ENCODE measurements at regions not wholly inside any gene's neighbourhood (a gene's known extent, or its start where the extent isn't known, plus 50 kb on each side); places are given as distances from the start of the nearest gene placed in this dataset.

DNA sequence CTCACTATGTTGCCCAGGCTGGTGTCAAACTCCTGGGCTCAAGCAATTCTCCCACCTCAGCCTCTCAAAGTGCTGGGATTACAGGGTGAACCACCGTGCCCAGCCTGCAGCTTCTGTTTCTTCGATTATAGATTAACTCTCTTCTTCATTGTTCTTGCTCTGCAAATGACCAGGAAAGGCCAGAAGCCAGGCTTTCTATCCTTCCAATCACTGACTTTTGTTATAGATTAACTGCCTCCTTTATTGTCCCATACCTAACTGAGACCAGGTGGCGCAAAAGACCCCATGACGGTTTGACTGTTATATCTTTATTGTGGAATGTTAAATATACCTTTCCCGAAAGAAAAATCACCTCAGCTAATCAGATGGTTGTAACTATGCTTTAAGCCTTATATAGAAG, 196.9 kb downstream of the MREG start:
- no peaks in the 10 kb centered on the region for H3K79me2 ChIP-seq (ENCODE audit: control insufficient read depth, insufficient read depth, low read length)
- no peak overlapping the region for H3K27ac ChIP-seq (ENCODE audit: low read length in 2 of 2)
- ChIA-PET CTCF (no interaction called here), POLR2A (no interaction called here)
- ATAC-seq (ENCODE audit: low read depth) (no peak), DNase-seq (no peak)
- peaks cover 0 to 13% (median 5%) of the 10 kb centered on the region in 4 experiments for H3K27me3 ChIP-seq (replicated peaks in 1 of 4; ENCODE audit: control extremely low read depth in 1 of 4, control insufficient read depth in 3 of 4, insufficient read depth in 4 of 4, low read length in 3 of 4)
- peaks cover 15% of the 10 kb centered on the region for H3K4me1 Mint-ChIP-seq
- intact Hi-C loops (cut with micrococcal nuclease), result no loop called here
- H3K27ac Mint-ChIP-seq, result no peak overlapping the region
- peaks cover 34% of the 10 kb centered on the region for H3K27me3 Mint-ChIP-seq
- H3K4me3 ChIP-seq (ENCODE audit: control extremely low read depth in 1 of 5, extremely low read depth in 1 of 5, insufficient read depth in 1 of 5, low read depth in 2 of 5, low read length in 4 of 5), result no peak overlapping the region
- 100% methylated on average over 2 of the region's 5 CpGs for WGBS (ENCODE audit: insufficient coverage)
- TF ChIP-seq, protein P1, sequence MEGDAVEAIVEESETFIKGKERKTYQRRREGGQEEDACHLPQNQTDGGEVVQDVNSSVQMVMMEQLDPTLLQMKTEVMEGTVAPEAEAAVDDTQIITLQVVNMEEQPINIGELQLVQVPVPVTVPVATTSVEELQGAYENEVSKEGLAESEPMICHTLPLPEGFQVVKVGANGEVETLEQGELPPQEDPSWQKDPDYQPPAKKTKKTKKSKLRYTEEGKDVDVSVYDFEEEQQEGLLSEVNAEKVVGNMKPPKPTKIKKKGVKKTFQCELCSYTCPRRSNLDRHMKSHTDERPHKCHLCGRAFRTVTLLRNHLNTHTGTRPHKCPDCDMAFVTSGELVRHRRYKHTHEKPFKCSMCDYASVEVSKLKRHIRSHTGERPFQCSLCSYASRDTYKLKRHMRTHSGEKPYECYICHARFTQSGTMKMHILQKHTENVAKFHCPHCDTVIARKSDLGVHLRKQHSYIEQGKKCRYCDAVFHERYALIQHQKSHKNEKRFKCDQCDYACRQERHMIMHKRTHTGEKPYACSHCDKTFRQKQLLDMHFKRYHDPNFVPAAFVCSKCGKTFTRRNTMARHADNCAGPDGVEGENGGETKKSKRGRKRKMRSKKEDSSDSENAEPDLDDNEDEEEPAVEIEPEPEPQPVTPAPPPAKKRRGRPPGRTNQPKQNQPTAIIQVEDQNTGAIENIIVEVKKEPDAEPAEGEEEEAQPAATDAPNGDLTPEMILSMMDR (IDR thresholded peaks at IDR 0.05), result no peak
- no peak for TF ChIP-seq EZH2 (IDR thresholded peaks at IDR 0.05; ENCODE audit: borderline replicate concordance, insufficient read depth, low read depth, low read length, poor library complexity, severe bottlenecking)
- no peak overlapping the region for H2AFZ ChIP-seq (ENCODE audit: insufficient read depth, low read depth, low read length, poor library complexity, severe bottlenecking)
- H3K36me3 ChIP-seq (replicated peaks in 1 of 2; ENCODE audit: control extremely low read depth in 1 of 2, control insufficient read depth in 1 of 2, extremely low read depth in 1 of 2, insufficient read depth in 2 of 2, low read length in 1 of 2), result no peaks in the 10 kb centered on the region
- no peak overlapping the region for H3K9ac ChIP-seq (ENCODE audit: low read length)
- H3K4me2 ChIP-seq (replicated peaks; ENCODE audit: low read depth, low read length, poor library complexity, severe bottlenecking), result no peak overlapping the region
- H3K4me3 Mint-ChIP-seq, result no peak overlapping the region
- peaks cover 13 to 14% of the 10 kb centered on the region in 2 donors for H3K4me1 ChIP-seq (ENCODE audit: control insufficient read depth in 2 of 2, insufficient read depth in 2 of 2, low read length in 2 of 2)
- H3K9me3 ChIP-seq (ENCODE audit: control extremely low read depth in 1 of 3, control insufficient read depth in 2 of 3, insufficient read depth in 1 of 3, low read length in 2 of 3), result peaks cover 0 to 12% (median 1%) of the 10 kb centered on the region in 3 donors
- no peaks in the 10 kb centered on the region for H4K20me1 ChIP-seq (ENCODE audit: control insufficient read depth, insufficient read depth, low read length, poor library complexity, severe bottlenecking)
- no peaks in the 10 kb centered on the region for H3K9me3 Mint-ChIP-seq (ENCODE audit: insufficient read depth)

DNA sequence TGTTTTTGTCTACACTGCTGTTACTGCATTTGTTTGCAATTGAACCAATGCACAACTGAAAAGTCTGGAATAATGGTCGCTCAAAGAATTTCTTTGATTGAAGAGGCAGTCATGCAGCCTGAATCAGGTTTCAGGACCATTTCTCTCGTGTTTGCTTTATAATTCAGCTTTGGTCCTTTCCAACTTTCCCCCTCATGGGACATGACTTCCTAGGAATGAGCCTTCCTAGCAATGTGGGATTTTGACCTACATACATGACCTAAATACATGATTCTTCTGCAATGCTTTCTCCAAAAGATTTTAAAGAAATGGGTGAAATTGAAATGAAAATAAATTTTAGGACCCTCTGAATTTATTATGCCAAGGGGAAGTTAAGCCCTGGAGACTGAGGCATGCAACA, 197.4 kb downstream of the MREG start:
- Histone ChIP-seq H3K9me3 (ENCODE audit: control extremely low read depth in 1 of 3, control insufficient read depth in 2 of 3, insufficient read depth in 1 of 3, low read length in 2 of 3) (peaks cover 0 to 12% (median 1%) of the 10 kb centered on the region in 3 donors), H2AFZ (ENCODE audit: insufficient read depth, low read depth, low read length, poor library complexity, severe bottlenecking) (no peak overlapping the region), H3K79me2 (ENCODE audit: control insufficient read depth, insufficient read depth, low read length) (no peaks in the 10 kb centered on the region), H4K20me1 (ENCODE audit: control insufficient read depth, insufficient read depth, low read length, poor library complexity, severe bottlenecking) (no peaks in the 10 kb centered on the region), H3K36me3 (replicated peaks in 1 of 2; ENCODE audit: control extremely low read depth in 1 of 2, control insufficient read depth in 1 of 2, extremely low read depth in 1 of 2, insufficient read depth in 2 of 2, low read length in 1 of 2) (no peaks in the 10 kb centered on the region), H3K4me2 (replicated peaks; ENCODE audit: low read depth, low read length, poor library complexity, severe bottlenecking) (no peak overlapping the region), H3K27ac (ENCODE audit: low read length in 2 of 2) (no peak overlapping the region), H3K4me1 (ENCODE audit: control insufficient read depth in 2 of 2, insufficient read depth in 2 of 2, low read length in 2 of 2) (peaks cover 18 to 19% of the 10 kb centered on the region in 2 donors), H3K9ac (ENCODE audit: low read length) (no peak overlapping the region), H3K4me3 (ENCODE audit: control extremely low read depth in 1 of 5, extremely low read depth in 1 of 5, insufficient read depth in 1 of 5, low read depth in 2 of 5, low read length in 4 of 5) (no peak overlapping the region), H3K27me3 (replicated peaks in 1 of 4; ENCODE audit: control extremely low read depth in 1 of 4, control insufficient read depth in 3 of 4, insufficient read depth in 4 of 4, low read length in 3 of 4) (peaks cover 0 to 13% (median 5%) of the 10 kb centered on the region in 4 experiments)
- ChIA-PET CTCF (interaction anchor here (3.1 kb wide), 1 partner anchor 12 kb away, joined by 11 read pairs; no protein-coding TSS in a partner anchor), POLR2A (no interaction called here)
- Mint-ChIP-seq H3K4me3 (no peak overlapping the region), H3K4me1 (peaks cover 19% of the 10 kb centered on the region), H3K27ac (no peak overlapping the region), H3K9me3 (ENCODE audit: insufficient read depth) (no peaks in the 10 kb centered on the region), H3K27me3 (peaks cover 29% of the 10 kb centered on the region)
- no peak for DNase-seq
- intact Hi-C loops (cut with micrococcal nuclease), result no loop called here
- ATAC-seq (ENCODE audit: low read depth), result no peak
- 92% methylated on average over 2 of the region's 2 CpGs for WGBS (ENCODE audit: insufficient coverage)
- TF ChIP-seq, protein P1 (IDR thresholded peaks at IDR 0.05), result no peak
- TF ChIP-seq EZH2 (IDR thresholded peaks at IDR 0.05; ENCODE audit: borderline replicate concordance, insufficient read depth, low read depth, low read length, poor library complexity, severe bottlenecking), result no peak
